Right renal pelvis (tissue), 4 donors: ENCODE measurements at regions not wholly inside any gene's neighbourhood (a gene's known extent, or its start where the extent isn't known, plus 50 kb on each side); places are given as distances from the start of the nearest gene placed in this dataset.

Experiments used
- DNase-seq, 4 donors: peaks; one replicate each; pipeline ENCODE4 v3.0.0-alpha.2; 2013; ENCODE audit warnings: low read depth in 4 of 4, low spot score in 3 of 4, missing footprints in 1 of 4

DNA sequence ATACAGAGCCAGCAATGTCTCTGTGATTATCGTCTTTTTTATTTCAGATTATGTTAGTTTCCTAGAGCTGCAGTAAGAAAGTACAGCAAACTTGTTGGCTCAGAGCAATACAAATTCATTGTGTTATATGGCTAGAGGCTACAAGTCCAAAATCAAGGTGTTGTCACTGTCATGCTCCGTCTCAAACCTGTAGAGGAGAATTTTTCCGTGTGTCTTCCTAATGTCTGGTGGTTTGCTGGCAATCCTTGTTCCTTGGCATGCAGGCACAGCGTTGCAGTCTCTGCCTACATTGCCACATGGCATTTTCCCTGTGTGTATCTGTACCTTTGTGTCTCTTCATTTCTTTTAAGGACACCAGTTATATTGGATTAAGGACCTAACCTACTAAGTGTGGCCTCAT lies 244.4 kb downstream of the LRRIQ3 start:
- no peak for DNase-seq

DNA sequence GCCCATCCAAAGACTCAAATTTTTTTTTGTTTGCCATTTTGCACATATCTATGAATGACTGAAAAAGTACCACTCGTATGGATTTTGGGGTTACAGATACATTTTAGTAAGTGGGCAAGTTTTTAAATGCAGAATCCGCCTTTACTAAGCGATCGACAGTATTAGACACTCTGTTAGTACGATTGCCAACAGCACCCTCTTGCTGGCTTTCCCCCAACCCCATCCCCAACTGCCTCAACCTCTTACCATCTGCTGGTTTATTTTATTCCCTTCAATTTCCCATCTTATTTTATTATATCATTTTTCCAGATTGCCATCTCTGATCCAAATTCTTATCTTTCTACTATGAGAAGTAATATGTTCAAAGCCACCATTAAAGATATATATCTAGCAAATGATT lies 244.8 kb downstream of the LRRIQ3 start:
- no peak for DNase-seq

DNA sequence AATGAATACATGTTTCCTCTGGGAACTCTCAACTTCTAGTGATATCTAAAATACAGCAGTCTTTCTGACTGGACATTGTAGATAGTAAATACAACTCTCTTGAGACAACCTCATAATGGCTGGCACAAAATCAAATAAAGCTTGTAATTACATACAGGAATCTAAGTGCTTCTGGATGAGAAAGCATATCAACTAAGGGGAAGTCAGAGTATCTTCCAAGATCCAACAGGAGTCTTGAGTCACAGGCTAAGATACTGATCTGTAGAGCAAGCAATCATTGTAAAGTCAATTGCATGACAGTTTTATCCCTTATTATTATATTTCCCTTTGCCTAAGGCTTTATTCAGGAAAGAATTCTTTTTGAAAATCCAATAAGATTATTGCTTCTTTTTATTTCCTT lies 249.9 kb downstream of the LRRIQ3 start:
- DNase-seq: no peak

DNA sequence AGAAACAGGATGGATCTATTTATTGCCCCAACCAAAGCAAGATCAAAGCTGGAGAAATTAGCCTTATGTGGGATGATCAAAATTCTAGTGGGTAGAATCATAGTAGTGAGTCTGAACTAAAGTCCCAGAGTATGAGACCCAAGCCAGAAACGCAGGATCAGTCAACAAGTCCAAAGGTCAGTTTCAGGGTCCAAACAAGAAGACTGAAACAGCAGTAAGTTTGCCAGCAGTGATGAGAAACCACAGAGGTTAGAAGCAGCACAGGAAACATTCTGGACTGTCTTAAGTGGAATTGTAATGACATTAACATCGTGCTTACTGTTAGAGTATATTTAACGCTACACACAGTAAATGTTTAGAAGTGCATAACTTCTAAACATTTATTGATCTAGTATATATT lies 251.0 kb downstream of the LRRIQ3 start:
- no peak for DNase-seq

DNA sequence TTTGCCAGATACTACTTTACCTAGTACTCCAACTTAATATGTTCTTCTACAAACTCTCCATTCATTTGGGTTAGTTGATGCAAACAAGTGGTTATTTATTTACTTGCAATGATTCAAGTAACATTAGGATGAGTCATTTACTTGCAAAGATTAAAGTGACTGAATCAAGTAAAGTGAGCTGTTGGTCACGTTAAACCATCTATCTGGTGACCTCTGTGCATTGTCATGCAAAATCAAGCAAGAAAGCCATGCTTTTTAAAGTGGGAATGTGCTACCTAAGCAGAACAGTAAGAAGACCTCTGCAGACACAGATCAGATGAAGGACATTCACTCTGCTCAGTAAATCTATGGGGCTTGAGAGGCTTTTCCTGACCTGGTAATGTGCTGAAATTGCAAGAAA lies 254.7 kb downstream of the LRRIQ3 start:
- no peak for DNase-seq

DNA sequence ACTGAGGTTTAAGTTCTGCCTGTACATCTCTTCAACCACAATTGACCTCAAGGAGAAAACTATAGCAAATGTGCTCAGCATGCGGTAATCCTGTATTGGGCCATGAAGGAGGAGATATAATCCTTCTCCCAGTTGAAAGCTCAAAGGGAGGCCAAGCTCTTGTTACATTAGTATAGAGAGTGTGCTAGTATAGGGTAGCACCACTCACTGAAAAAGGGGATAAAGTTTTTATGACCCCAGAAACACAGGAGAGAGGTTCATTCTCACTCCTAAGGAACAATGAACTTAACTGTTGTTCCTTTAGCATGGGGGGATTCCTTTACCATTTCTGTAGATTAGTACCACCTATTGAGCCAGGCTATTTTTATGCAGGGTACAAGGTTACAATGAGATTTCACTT lies 267.7 kb downstream of the LRRIQ3 start:
- DNase-seq: no peak

DNA sequence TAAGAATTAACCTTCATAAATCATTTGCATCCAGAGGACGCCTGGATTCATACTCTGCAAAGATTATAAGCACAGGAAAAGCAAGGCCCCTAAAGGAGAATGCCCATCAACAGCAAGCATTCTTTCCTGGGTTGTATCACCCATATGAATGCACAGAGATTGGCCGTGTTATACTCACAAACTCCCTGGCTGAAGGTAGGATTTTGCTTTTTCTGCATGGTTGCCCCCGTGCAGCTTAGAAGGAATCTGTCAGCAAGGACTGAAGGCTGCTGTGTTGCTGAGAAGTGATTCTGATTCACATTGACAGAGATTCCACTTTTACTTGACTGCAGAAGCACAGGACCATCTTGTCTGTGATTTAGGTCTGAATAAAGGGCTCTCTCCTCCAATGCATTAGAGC lies 283.0 kb downstream of the LRRIQ3 start:
- no peak for DNase-seq

DNA sequence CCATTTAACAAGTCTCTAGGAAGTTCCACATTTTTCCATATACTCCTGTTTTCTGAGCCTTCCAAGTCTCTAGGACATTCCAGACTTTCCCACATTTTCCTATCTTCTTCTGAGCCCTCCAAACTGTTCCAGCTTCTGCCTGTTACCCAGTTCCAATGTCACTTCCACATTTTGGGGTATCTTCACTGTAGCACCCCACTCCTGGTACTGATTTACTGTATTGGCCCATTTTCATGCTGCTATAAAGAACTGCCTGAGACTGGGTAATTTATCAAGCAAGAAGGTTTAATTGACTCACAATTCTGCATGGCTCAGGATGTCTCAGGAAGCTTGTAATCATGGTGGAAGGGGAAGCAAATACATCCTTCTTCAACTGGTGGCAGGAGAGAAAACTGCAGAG lies 285.0 kb downstream of the LRRIQ3 start:
- DNase-seq: no peak

DNA sequence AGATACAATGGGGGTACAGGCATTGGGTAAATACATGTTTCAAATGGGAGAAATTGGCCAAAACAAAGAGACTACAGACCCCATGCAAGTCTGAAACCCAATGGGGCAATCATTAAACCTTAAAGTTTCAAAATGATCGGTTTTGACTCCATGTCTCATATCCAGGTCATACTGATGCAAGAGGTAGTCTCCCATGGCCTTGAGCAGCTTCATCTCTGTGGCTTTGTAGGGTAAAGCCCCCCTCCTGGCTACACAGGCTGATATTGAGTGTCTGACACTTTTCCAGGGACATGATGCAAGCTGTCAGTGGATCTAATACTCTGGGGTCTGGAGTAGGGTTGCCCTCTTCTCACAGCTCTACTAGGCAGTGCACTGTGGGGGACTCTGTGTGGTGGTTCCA lies 286.1 kb downstream of the LRRIQ3 start:
- DNase-seq: no peak

DNA sequence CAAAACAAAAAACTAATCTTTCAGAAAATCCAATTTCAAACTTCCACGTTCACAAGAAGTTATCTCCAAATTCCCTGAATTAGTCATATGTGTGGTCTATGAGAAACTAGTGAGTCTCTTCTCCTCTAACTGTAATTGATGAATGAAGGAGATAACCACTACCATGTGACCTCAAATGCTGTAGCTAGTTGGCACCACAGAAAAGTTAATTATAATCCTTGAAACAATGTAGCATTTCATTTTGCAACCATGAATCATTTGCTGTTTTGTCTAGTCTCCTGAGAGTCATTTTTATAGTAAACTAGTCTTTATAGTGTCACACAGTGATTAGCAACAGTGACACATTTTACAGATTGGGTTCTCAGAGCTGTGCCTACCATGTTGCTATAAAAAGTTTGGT lies 287.5 kb downstream of the LRRIQ3 start:
- no peak for DNase-seq

DNA sequence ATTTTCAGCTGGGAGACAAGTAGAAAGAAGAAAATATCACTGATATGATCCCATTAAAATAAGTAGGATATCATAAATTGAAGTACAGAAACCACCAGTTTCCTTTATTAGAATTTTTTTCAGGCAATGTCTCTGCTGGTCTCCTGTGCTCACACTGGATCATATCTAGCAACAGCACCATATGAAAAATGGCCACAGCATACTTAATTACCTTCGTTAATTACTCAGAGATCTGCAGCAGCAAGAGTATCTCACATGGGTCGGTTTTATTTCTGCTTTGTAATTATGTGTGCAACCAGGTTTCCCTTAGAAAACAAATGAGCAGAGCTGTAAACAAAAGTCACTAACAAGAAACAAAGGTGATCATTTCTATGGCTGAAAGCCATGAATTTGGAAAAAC lies 287.9 kb downstream of the LRRIQ3 start:
- no peak for DNase-seq

DNA sequence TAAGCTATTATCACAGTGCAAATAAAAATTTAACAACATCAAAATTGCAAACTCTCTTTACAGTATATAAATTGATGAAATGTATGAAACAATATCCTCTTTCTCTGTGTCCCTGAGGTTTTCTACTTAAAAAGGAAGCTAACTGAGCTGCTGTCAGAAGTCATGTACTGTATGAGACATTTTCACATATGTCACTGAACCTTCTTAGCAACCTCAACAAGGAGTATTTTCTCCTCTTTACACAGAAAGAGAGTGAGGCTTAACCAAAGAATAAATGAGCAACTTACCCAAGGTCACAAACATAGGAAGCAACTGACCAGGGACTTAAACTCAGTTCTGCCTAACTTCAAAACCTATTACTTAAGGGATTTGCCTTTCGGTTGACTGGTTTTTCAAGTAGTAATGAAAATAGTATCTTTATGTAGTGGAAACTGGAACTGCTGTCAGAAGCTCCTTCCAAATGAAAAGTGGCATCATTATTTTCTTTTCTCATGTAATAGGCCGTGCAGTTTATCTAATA lies 288.9 kb downstream of the LRRIQ3 start:
- no peak for DNase-seq

DNA sequence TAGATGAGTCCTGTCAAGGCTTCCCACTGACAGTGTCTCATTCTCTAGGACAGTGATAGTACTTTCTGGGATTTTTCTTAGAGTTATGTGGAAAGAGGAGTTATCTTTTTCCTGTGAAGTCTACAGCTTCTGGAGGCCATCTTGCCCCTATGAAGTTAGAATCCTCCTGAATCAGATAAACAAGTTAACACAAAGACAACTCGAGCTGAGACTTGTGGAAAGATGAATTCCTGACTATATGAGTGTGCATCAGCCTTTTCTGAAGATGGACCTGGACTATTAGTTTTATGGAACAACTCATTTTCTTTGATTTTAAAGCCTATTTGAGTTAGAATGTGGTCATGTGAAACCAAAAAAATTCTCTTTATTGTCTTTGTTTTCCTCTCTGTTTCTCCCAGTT lies 290.9 kb downstream of the LRRIQ3 start:
- no peak for DNase-seq

DNA sequence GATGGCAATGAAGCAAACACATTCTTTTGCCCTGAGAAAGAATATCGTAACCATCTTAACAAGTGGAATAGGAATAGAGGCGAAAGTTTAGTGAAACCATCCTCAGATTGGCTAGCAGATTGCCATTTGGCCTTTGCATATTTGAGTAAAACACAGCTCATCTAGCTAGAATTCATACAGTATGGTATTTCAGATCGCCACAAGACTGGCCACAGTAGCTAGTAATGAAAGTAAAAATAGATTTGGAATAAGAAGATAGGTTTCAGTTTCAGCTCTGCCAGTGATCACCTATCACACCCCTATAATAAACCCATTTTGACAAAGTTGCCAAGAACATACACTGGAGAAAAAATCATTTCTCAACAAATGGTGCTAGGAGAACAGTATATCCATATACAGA lies 294.9 kb downstream of the LRRIQ3 start:
- DNase-seq: no peak

DNA sequence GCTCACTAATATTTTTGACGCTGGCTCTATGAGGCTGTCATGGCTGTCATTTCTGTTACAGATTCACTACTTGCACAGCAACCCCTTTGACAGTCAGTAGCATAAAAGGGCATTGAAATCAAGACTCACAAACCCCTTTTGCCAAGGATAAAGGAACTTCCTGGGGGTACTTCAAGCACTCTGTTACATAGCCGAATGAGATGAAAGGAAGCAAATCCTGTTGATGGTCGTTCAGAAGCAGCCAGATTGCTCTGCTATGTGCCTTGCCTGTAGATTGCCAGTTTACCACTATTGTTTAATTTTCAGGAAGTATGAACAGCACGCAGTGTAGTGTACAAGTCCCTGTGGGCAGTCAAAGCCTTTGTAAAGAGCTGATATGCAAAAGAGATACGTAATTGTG lies 296.2 kb downstream of the LRRIQ3 start:
- DNase-seq: no peak

DNA sequence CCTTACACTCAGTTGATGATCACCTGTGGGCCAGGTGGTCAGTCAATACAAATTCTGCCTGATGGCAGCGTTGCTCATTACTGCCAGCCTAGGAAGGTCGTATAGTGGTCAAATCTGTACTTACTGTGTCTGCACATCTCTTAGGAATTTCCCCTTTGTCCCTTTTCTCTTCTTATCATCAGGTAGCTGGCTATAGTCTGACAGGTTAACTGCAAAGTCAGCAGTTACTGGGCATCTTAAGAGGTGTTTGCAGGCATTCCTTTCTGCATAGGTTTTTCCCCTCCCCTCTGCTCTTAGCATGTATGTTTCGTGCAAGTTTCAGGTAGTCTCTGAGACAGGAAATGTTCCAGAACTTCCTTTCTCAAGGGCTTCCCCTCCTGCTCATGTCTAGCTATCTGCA lies 298.7 kb downstream of the LRRIQ3 start:
- DNase-seq: no peak

DNA sequence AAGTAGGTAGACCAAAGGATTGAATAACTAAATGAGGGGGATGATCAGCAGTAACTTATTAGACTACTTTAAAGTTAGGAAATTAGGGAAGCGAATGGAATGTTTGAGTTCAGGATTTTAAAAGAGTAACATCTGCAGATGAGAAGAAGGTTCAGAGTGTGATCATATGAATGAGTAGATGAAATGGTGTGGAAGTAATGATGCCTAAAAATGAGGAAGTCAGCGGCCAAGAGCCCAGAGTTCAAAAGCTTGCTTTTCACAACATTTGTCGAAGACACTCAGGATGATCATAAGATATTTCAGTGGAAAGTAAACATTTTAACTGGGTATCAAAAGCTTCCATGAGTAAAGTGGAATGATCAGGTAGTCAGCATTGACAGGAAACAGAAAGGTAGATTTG lies 299.4 kb downstream of the LRRIQ3 start:
- DNase-seq: no peak

DNA sequence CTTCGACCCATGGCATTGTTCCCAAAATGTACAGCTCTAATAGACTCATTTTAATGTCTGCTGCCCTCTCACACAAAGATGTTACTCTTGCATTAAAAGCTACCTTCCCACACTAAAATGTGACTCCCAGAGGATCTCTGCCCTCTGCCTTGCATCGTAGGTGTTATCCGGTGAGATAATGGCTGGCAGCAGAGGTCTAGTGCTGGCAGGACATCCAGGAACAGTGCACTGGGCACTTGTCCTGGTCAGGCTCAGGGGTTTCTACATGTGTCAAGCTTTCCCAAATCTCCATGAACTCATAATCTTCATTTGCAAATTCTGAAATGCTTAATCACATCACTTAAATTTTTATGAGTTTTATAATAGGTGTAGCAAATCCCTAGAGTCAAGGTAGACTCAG lies 310.6 kb downstream of the LRRIQ3 start:
- DNase-seq: no peak

DNA sequence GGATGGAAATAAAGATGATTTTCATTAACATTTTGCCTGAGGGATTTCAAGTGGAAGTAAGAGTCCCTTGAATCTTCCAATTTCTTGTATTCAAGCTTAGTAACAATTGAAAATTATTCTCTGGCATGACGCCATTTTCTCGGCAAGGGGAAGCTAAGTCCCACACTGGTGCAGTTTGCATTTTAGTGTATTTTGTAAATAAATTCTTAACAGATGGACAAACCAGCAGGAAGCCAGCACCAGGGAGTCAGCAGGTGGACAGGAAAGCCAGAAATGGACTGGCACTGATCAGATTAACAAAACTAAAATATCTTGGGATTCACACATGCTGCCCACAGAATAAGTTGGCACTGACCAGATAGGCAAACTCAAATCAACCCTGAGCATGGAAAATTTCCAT lies 311.3 kb downstream of the LRRIQ3 start:
- DNase-seq: no peak

DNA sequence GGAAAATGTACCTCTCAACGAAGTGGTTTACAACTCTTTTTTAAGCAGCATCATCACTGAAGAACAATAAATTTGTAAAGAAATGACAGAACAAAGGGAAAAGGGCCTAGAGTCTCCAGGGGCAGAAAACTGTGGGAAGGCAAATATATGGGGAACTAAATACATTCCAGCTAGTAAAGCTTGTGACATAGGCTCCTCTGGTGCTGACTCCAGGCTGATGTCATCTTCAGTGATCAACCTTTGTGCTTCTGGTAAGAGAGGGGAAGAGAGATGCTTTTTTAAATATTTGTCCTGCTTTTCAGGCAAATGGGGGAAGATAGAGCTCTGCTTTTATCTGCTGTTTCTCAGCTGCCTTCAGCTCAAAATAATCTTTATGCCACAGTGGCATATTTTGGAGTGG lies 323.2 kb downstream of the LRRIQ3 start:
- no peak for DNase-seq

DNA sequence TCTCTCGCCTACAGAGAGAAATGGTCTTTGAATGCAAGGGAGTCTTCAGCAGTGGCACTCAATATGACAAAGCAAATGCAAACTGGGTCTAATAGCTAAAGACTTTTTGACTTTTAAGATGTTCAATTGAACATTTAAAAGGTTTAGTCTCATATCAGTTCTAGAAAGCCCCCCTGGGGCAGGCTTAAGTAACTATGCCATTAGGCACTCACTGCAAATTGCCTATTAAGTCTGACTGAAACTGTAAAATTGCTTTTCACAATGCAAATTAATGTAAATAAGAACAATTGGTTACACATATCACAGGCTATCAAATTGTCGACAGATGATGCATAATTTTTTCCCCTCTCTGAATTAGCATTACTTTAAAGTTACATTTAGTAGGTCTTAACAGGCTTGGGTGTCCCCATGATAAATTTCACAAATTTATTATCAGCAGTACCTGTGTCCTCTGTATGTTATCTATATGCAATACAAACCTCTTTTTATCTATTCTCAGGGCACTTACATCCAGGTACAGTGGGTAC lies 329.1 kb downstream of the LRRIQ3 start:
- no peak for DNase-seq

DNA sequence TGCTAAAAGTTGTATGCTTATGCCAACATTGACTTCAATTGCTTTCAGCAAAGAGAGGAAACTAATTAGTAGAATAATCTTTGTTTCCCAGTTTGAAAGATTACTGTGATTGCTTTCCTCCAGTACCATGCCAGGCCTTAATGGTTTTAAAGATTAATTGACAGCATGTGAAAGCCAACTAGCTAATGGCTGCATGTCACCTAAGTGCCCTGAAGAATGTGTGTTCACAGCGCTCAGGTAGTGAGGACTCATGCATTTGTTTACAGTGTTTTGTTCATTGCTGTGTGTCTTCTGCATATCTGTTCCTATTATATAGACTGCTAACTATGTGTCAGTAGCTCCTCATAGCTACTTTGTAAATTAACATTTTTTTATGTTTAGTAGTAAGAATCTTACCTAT lies 335.6 kb downstream of the LRRIQ3 start:
- DNase-seq: no peak

DNA sequence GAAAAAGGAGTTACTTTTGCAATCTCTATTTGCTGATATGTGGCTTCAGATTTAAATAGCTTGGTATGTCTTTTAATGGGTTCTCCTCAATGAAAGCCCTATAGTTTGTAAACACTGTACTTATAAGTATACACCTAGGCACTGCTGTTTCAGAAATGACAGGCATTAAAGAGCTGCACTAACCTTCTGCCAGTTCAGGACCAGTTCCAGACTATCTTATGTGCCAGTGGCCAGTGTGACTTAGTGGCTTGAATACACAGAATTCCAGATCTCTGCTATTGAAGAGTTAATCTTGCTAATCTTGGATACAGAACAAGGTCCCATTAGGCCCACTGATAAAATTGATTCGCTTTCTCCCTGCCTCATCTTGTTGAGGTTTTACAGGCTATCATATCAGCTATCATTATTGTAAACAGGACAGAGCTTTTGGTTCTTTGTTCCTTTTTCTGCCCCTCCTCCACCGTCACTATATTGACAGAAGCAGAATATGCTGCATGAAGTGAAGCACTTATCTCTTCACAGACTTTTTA lies 337.5 kb downstream of the LRRIQ3 start:
- DNase-seq: no peak
